Activated CD8-positive, alpha-beta memory T cell treated with anti-CD3 and anti-CD28 coated beads, Interleukin-2, amount 10 ng/mL, durations not matched to agents 7 days and 5 days (primary cell): ENCODE measurements at regions not wholly inside any gene's neighbourhood (a gene's known extent, or its start where the extent isn't known, plus 50 kb on each side); places are given as distances from the start of the nearest gene placed in this dataset.

Experiments used
- ATAC-seq: fragments of 150-1000 bp; cut with Tn5 transposase; one replicate; pipeline ENCODE4 v1.10.0; 2021; ENCODE audit warnings: moderate library complexity
- CTCF ChIA-PET: fragments of 350-600 bp; sonication (Branson Sonifier 250); formaldehyde crosslinking; loops from one replicate; lab custom pipeline; 2021; ENCODE audit warnings: antibody characterized with exemption; lab: Charles Lee
- DNase-seq: peaks from one replicate; pipeline ENCODE4 v3.0.0-alpha.2; 2020
- H3K27ac Mint-ChIP-seq: one replicate; pipeline ENCODE4 v1.8.0; 2021; ENCODE audit warnings: mild to moderate bottlenecking, mixed read lengths
- H3K27me3 Mint-ChIP-seq: one replicate; pipeline ENCODE4 v1.8.0; 2021; ENCODE audit warnings: mixed read lengths
- H3K36me3 Mint-ChIP-seq: one replicate; pipeline ENCODE4 v1.8.0; 2021; ENCODE audit warnings: mild to moderate bottlenecking, mixed read lengths
- H3K4me1 Mint-ChIP-seq: one replicate; pipeline ENCODE4 v1.8.0; 2021; ENCODE audit warnings: mixed read lengths
- H3K4me3 Mint-ChIP-seq: one replicate; pipeline ENCODE4 v1.8.0; 2021; ENCODE audit warnings: mild to moderate bottlenecking, moderate library complexity, mixed read lengths
- H3K9me3 Mint-ChIP-seq: one replicate; pipeline ENCODE4 v1.8.0; 2022; ENCODE audit warnings: low read depth, mixed read lengths

- Mint-ChIP-seq H3K27me3 (peaks cover 60% of the 10 kb centered on the region), H3K27ac (no peak overlapping the region), H3K36me3 (no peaks in the 10 kb centered on the region), H3K4me1 (peaks cover 3% of the 10 kb centered on the region), H3K4me3 (no peak overlapping the region), H3K9me3 (peaks cover 7% of the 10 kb centered on the region)
- ATAC-seq (no peak), DNase-seq (no peak)
- CTCF ChIA-PET = no interaction called here
Measured at GRCh38 chr11:112856591-112856990, 104.6 kb upstream of the NCAM1 start.

GRCh38 chr11:112858289-112859023 is 102.8 kb upstream of the NCAM1 start:
- H3K36me3 Mint-ChIP-seq = no peaks in the 10 kb centered on the region
- DNase-seq (no peak), ATAC-seq (no peak)
- H3K4me1 Mint-ChIP-seq = peaks cover 3% of the 10 kb centered on the region
- peaks cover 10% of the 10 kb centered on the region for H3K9me3 Mint-ChIP-seq
- peaks cover 50% of the 10 kb centered on the region for H3K27me3 Mint-ChIP-seq
- no peak overlapping the region for H3K4me3 Mint-ChIP-seq
- CTCF ChIA-PET = no interaction called here
- H3K27ac Mint-ChIP-seq = no peak overlapping the region

- ATAC-seq (no peak), DNase-seq (no peak)
- peaks cover 3% of the 10 kb centered on the region for H3K4me1 Mint-ChIP-seq
- H3K27ac Mint-ChIP-seq = no peak overlapping the region
- H3K36me3 Mint-ChIP-seq = no peaks in the 10 kb centered on the region
- peaks cover 51% of the 10 kb centered on the region for H3K27me3 Mint-ChIP-seq
- H3K4me3 Mint-ChIP-seq = no peak overlapping the region
- CTCF ChIA-PET = no interaction called here
- H3K9me3 Mint-ChIP-seq = peaks cover 10% of the 10 kb centered on the region
Measured at GRCh38 chr11:112859787-112860186, 101.4 kb upstream of the NCAM1 start.

- Mint-ChIP-seq H3K27ac (no peak overlapping the region), H3K4me3 (no peak overlapping the region), H3K4me1 (no peaks in the 10 kb centered on the region), H3K36me3 (no peaks in the 10 kb centered on the region), H3K27me3 (peaks cover 47% of the 10 kb centered on the region), H3K9me3 (peaks cover 10% of the 10 kb centered on the region)
- ATAC-seq = no peak
- no peak for DNase-seq
- CTCF ChIA-PET = no interaction called here
Measured at GRCh38 chr11:112861356-112861755, 99.9 kb upstream of the NCAM1 start.

- Mint-ChIP-seq H3K27ac (no peak overlapping the region), H3K36me3 (no peaks in the 10 kb centered on the region), H3K4me3 (no peak overlapping the region), H3K27me3 (peaks cover 36% of the 10 kb centered on the region), H3K9me3 (peaks cover 10% of the 10 kb centered on the region), H3K4me1 (no peaks in the 10 kb centered on the region)
- DNase-seq (no peak), ATAC-seq (no peak)
- CTCF ChIA-PET = no interaction called here
Measured at GRCh38 chr11:112863305-112863704, 97.9 kb upstream of the NCAM1 start.

- H3K9me3 Mint-ChIP-seq = peaks cover 5% of the 10 kb centered on the region
- H3K27me3 Mint-ChIP-seq = peaks cover 33% of the 10 kb centered on the region
- ATAC-seq = no peak
- CTCF ChIA-PET = no interaction called here
- no peak overlapping the region for H3K4me3 Mint-ChIP-seq
- no peak for DNase-seq
- no peaks in the 10 kb centered on the region for H3K4me1 Mint-ChIP-seq
- H3K36me3 Mint-ChIP-seq = no peaks in the 10 kb centered on the region
- no peak overlapping the region for H3K27ac Mint-ChIP-seq
Measured at GRCh38 chr11:112864672-112865071, 96.5 kb upstream of the NCAM1 start.

GRCh38 chr11:112871909-112872500 is 89.2 kb upstream of the NCAM1 start:
- H3K27ac Mint-ChIP-seq = no peak overlapping the region
- peaks cover 30% of the 10 kb centered on the region for H3K27me3 Mint-ChIP-seq
- H3K4me1 Mint-ChIP-seq = peaks cover 27% of the 10 kb centered on the region
- DNase-seq (no peak), ATAC-seq (no peak)
- H3K9me3 Mint-ChIP-seq = no peaks in the 10 kb centered on the region
- peaks cover 2% of the 10 kb centered on the region for H3K36me3 Mint-ChIP-seq
- H3K4me3 Mint-ChIP-seq = no peak overlapping the region
- CTCF ChIA-PET = no interaction called here

GRCh38 chr11:112874980-112875379 is 86.2 kb upstream of the NCAM1 start:
- DNase-seq (peak; percentile 68), ATAC-seq (peak; percentile 85)
- CTCF ChIA-PET = no interaction called here
- peaks cover 4% of the 10 kb centered on the region for H3K36me3 Mint-ChIP-seq
- peak overlapping the region; percentile 88 for H3K27ac Mint-ChIP-seq
- no peaks in the 10 kb centered on the region for H3K9me3 Mint-ChIP-seq
- peaks cover 55% of the 10 kb centered on the region for H3K4me1 Mint-ChIP-seq
- H3K4me3 Mint-ChIP-seq = peak overlapping the region; percentile 13
- peaks cover 15% of the 10 kb centered on the region for H3K27me3 Mint-ChIP-seq

- no peak overlapping the region for H3K4me3 Mint-ChIP-seq
- CTCF ChIA-PET = no interaction called here
- H3K27ac Mint-ChIP-seq = no peak overlapping the region
- H3K4me1 Mint-ChIP-seq = peaks cover 73% of the 10 kb centered on the region
- peaks cover 6% of the 10 kb centered on the region for H3K36me3 Mint-ChIP-seq
- no peaks in the 10 kb centered on the region for H3K9me3 Mint-ChIP-seq
- DNase-seq (no peak), ATAC-seq (no peak)
- H3K27me3 Mint-ChIP-seq = peaks cover 1% of the 10 kb centered on the region
Measured at GRCh38 chr11:112877581-112877980, 83.6 kb upstream of the NCAM1 start.

- DNase-seq (no peak), ATAC-seq (no peak)
- Mint-ChIP-seq H3K36me3 (peaks cover 6% of the 10 kb centered on the region), H3K27me3 (no peaks in the 10 kb centered on the region), H3K9me3 (no peaks in the 10 kb centered on the region), H3K27ac (no peak overlapping the region), H3K4me1 (peaks cover 73% of the 10 kb centered on the region), H3K4me3 (no peak overlapping the region)
- CTCF ChIA-PET = no interaction called here
Measured at GRCh38 chr11:112878033-112878601, 83.1 kb upstream of the NCAM1 start.

GRCh38 chr11:112880495-112880894 is 80.7 kb upstream of the NCAM1 start:
- peak overlapping the region; percentile 81 for H3K27ac Mint-ChIP-seq
- ATAC-seq = peak; percentile 78
- peaks cover 60% of the 10 kb centered on the region for H3K4me1 Mint-ChIP-seq

GRCh38 chr11:112881461-112881860 is 79.8 kb upstream of the NCAM1 start:
- peaks cover 52% of the 10 kb centered on the region for H3K4me1 Mint-ChIP-seq
- ATAC-seq (no peak), DNase-seq (no peak)
- H3K36me3 Mint-ChIP-seq = peaks cover 4% of the 10 kb centered on the region
- H3K27me3 Mint-ChIP-seq = no peaks in the 10 kb centered on the region
- H3K9me3 Mint-ChIP-seq = no peaks in the 10 kb centered on the region
- H3K27ac Mint-ChIP-seq = peak overlapping the region; percentile 81
- CTCF ChIA-PET = interaction anchor here (1.5 kb wide), 1 partner anchor 50 kb away, joined by 3 read pairs; no protein-coding TSS in a partner anchor
- H3K4me3 Mint-ChIP-seq = no peak overlapping the region

More at GRCh38 chr11:112880495-112880894, 80.7 kb upstream of the NCAM1 start:
- DNase-seq = peak; percentile 84
- CTCF ChIA-PET = interaction anchor here (1.5 kb wide), 1 partner anchor 49 kb away, joined by 3 read pairs; no protein-coding TSS in a partner anchor
- H3K27me3 Mint-ChIP-seq = no peaks in the 10 kb centered on the region
- H3K4me3 Mint-ChIP-seq = no peak overlapping the region
- peaks cover 4% of the 10 kb centered on the region for H3K36me3 Mint-ChIP-seq
- no peaks in the 10 kb centered on the region for H3K9me3 Mint-ChIP-seq

- Mint-ChIP-seq H3K9me3 (no peaks in the 10 kb centered on the region), H3K27ac (no peak overlapping the region), H3K4me1 (peaks cover 44% of the 10 kb centered on the region), H3K27me3 (peaks cover 5% of the 10 kb centered on the region), H3K4me3 (no peak overlapping the region), H3K36me3 (peaks cover 4% of the 10 kb centered on the region)
- no peak for ATAC-seq
- no peak for DNase-seq
- CTCF ChIA-PET = interaction anchor here (1.0 kb wide), 1 partner anchor 602 kb away, joined by 3 read pairs; no protein-coding TSS in a partner anchor
Measured at GRCh38 chr11:112882494-112883381, 78.5 kb upstream of the NCAM1 start.
